Gastroesophageal sphincter (tissue), 4 donors: ENCODE measurements at regions not wholly inside any gene's neighbourhood (a gene's known extent, or its start where the extent isn't known, plus 50 kb on each side); places are given as distances from the start of the nearest gene placed in this dataset.

ENCODE experiments used
- ATAC-seq: fragments of 150-250 bp; one replicate; pipeline ENCODE4 v1.9.1; 2016; ENCODE audit warnings: mild to moderate bottlenecking, moderate library complexity
- H3K27ac ChIP-seq, 4 donors: fragments of 200-600 bp; sonication (generic) in 3 of 4; 1 replicate in 3 of 4; 2 replicates in 1 of 4; pipeline ENCODE4 v1.5.1; 2016 to 2019
- H3K27me3 ChIP-seq: fragments of 200-600 bp; sonication (generic); one replicate; pipeline ENCODE4 v1.5.1; 2019
- H3K36me3 ChIP-seq, 2 donors: fragments of 200-600 bp; sonication (generic); one replicate each; pipeline ENCODE4 v1.5.1; 2019; ENCODE audit warnings: control low read depth in 1 of 2
- H3K4me1 ChIP-seq, 3 donors: fragments of 200-600 bp; sonication (generic); 1 replicate in 2 of 3; 2 replicates in 1 of 3; pipeline ENCODE4 v1.5.1; 2016 to 2019; ENCODE audit warnings: control low read depth in 2 of 3
- H3K4me3 ChIP-seq, 2 donors: fragments of 200-600 bp; sonication (generic); one replicate each; pipeline ENCODE4 v1.5.1; 2019; ENCODE audit warnings: mild to moderate bottlenecking in 1 of 2, moderate library complexity in 1 of 2
- H3K9me3 ChIP-seq, 3 donors: fragments of 200-600 bp; sonication (generic); one replicate each; pipeline ENCODE4 v1.5.1; 2017 to 2019; ENCODE audit warnings: control low read depth in 2 of 3
- EP300 ChIP-seq: sonication (generic); formaldehyde crosslinking; IDR thresholded peaks from one replicate; pipeline ENCODE4 v1.6.1; 2017; ENCODE audit warnings: antibody characterized with exemption, mild to moderate bottlenecking
- POLR2A ChIP-seq, 2 donors: fragments of 450-650 bp; IDR thresholded peaks; one replicate each; pipeline ENCODE4 v1.6.1; 2017; ENCODE audit warnings: antibody characterized with exemption in 2 of 2, mild to moderate bottlenecking in 2 of 2, moderate library complexity in 1 of 2
- POLR2AphosphoS5 ChIP-seq: sonication (generic); formaldehyde crosslinking; IDR thresholded peaks from one replicate; pipeline ENCODE4 v1.6.1; 2017; ENCODE audit warnings: antibody characterized with exemption
- WGBS, 2 donors: methylation state at CpG; one replicate each; pipeline ENCODE4 v1.1.5; 2018; ENCODE audit warnings: low coverage in 1 of 2; 5-methylcytosine and 5-hydroxymethylcytosine counted together
- TF ChIP-seq, protein P1 (sequence below), 4 experiments: fragments of 200-600 bp in 2 of 4; fragments of 450-650 bp in 2 of 4; sonication (generic) in 1 of 4; IDR thresholded peaks; one replicate each; pipeline ENCODE4 v1.5.1; 2017 to 2019; ENCODE audit warnings: antibody characterized with exemption in 4 of 4, mild to moderate bottlenecking in 2 of 4, moderate library complexity in 2 of 4

DNA sequence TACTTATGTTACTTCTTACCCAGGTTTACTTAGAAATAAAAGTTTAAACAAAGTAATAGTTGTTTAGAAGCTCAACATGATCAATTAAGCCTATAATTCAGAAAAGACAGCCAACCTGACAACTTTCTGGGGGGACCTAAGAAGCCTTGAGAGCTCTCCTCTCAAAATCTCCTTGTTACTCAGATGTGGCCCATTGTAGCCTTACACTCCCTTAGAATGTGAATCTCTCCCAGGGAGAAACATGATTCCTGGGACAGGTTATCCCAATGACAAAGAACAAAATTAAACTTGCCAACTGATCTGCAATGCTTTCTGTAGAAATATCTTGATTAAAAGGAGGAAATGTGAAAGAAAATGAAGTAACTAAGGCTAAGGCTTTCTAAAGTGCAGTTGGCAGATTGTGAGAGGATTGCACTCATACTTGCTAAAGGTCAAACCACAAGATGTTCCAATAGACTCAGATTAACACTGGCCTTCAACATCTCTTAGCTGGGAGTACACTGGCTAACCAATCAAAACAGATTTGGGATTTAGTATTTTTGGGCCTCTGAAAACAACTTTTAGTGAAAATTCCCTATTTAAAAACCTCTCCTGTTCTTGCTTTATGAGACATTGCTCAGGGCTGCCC is 72.3 kb upstream of the TMX1 start:
- Histone ChIP-seq H3K4me3 (no peak overlapping the region), H3K9me3 (no peaks in the 10 kb centered on the region), H3K36me3 (no peaks in the 10 kb centered on the region), H3K4me1 (peaks cover 0 to 27% (median 0%) of the 10 kb centered on the region in 3 donors), H3K27ac (peak overlapping the region in 1 of 4 donors; percentile 46), H3K27me3 (no peaks in the 10 kb centered on the region)
- ATAC-seq = peak; percentile 81
- TF ChIP-seq, protein P1, sequence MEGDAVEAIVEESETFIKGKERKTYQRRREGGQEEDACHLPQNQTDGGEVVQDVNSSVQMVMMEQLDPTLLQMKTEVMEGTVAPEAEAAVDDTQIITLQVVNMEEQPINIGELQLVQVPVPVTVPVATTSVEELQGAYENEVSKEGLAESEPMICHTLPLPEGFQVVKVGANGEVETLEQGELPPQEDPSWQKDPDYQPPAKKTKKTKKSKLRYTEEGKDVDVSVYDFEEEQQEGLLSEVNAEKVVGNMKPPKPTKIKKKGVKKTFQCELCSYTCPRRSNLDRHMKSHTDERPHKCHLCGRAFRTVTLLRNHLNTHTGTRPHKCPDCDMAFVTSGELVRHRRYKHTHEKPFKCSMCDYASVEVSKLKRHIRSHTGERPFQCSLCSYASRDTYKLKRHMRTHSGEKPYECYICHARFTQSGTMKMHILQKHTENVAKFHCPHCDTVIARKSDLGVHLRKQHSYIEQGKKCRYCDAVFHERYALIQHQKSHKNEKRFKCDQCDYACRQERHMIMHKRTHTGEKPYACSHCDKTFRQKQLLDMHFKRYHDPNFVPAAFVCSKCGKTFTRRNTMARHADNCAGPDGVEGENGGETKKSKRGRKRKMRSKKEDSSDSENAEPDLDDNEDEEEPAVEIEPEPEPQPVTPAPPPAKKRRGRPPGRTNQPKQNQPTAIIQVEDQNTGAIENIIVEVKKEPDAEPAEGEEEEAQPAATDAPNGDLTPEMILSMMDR (IDR thresholded peaks at IDR 0.05) = no peak
- no peak for TF ChIP-seq EP300
- TF ChIP-seq POLR2AphosphoS5 = peak; percentile 59

DNA sequence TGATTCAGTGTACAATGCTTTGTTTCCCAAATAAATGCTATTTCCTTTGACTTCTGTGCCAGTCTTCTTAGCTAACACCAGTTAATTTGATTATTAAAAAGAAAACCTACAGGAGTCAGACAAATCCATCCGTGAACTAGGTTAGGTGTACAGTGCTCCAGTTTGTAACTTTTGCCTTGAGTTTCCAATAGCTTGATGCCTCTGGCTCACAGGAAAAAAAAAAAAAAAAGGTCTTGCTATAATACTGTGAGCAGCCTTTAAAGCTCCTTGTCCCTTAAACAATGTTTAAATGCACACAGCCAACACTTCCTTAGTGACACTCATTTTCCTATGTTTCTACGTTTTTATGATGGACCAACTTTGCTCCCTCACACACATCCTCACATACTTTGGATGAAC is 71.8 kb upstream of the TMX1 start:
- Histone ChIP-seq H3K4me1 (peaks cover 0 to 22% (median 0%) of the 10 kb centered on the region in 3 donors), H3K4me3 (no peak overlapping the region), H3K27ac (peak overlapping the region in 1 of 4 donors; percentile 46), H3K9me3 (no peaks in the 10 kb centered on the region), H3K36me3 (no peaks in the 10 kb centered on the region), H3K27me3 (no peaks in the 10 kb centered on the region)
- no peak for TF ChIP-seq POLR2AphosphoS5
- TF ChIP-seq EP300 = no peak
- TF ChIP-seq POLR2A (IDR thresholded peaks at IDR 0.05) = no peak
- TF ChIP-seq, protein P1 (IDR thresholded peaks at IDR 0.05) = no peak
- no peak for ATAC-seq
- WGBS, 2 donors = 42 to 60% methylated on average over 2 of the region's 2 CpGs

DNA sequence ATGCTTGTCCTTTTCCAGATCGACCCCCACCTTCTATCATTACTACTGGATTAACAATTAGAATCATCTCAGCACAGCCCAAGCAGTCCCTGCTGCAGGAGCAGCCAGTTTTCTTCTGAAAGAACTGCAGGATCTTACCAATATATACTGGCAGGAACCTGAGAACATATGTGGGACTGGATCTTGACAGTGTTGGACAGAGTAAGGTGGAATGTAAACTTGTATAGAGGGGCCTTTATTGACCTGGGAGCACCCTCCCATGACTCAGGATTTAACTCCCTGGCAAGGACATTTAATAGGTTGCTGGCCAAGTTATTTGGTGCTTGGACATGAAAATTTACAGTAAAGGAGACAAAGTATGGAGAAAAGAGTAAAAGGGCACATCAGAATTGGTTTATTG is 66.2 kb upstream of the TMX1 start:
- H3K4me3 ChIP-seq = no peak overlapping the region
- H3K9me3 ChIP-seq = no peaks in the 10 kb centered on the region
- peaks cover 15% of the 10 kb centered on the region for H3K27me3 ChIP-seq
- WGBS, 2 donors = 67% methylated on average over 1 of the region's 1 CpG; no CpG with 5 or more reads in 1 of the 2 donors
- no peak for TF ChIP-seq POLR2AphosphoS5
- TF ChIP-seq, protein P1 (IDR thresholded peaks at IDR 0.05) = no peak
- TF ChIP-seq POLR2A (IDR thresholded peaks at IDR 0.05) = no peak
- TF ChIP-seq EP300 = no peak
- no peaks in the 10 kb centered on the region for H3K36me3 ChIP-seq
- no peak for ATAC-seq
- no peak overlapping the region for H3K27ac ChIP-seq
- peaks cover 0 to 5% (median 0%) of the 10 kb centered on the region in 3 donors for H3K4me1 ChIP-seq

- WGBS, 2 donors = 12 to 36% methylated on average over 4 of the region's 4 CpGs
- Histone ChIP-seq H3K27me3 (peaks cover 15% of the 10 kb centered on the region), H3K27ac (no peak overlapping the region), H3K4me1 (no peaks in the 10 kb centered on the region), H3K36me3 (no peaks in the 10 kb centered on the region), H3K4me3 (no peak overlapping the region), H3K9me3 (no peaks in the 10 kb centered on the region)
- no peak for TF ChIP-seq POLR2AphosphoS5
- no peak for ATAC-seq
Observed at GRCh38 chr14:51176839-51177238, 63.2 kb upstream of the TMX1 start.

GRCh38 chr14:51180577-51180976 is 59.5 kb upstream of the TMX1 start:
- Histone ChIP-seq H3K4me1 (no peaks in the 10 kb centered on the region), H3K4me3 (no peak overlapping the region), H3K36me3 (no peaks in the 10 kb centered on the region), H3K9me3 (no peaks in the 10 kb centered on the region), H3K27ac (no peak overlapping the region), H3K27me3 (peaks cover 10% of the 10 kb centered on the region)
- TF ChIP-seq EP300 (no peak), POLR2AphosphoS5 (no peak), POLR2A (IDR thresholded peaks at IDR 0.05) (no peak)
- TF ChIP-seq, protein P1 (IDR thresholded peaks at IDR 0.05) = no peak
- WGBS, 2 donors = 58 to 74% methylated on average over 5 to 9 of the region's 9 CpGs
- no peak for ATAC-seq
